ENCODE measurements at regions not wholly inside any gene's neighbourhood (a gene's known extent, or its start where the extent isn't known, plus 50 kb on each side); places are given as distances from the start of the nearest gene placed in this dataset.

DNA sequence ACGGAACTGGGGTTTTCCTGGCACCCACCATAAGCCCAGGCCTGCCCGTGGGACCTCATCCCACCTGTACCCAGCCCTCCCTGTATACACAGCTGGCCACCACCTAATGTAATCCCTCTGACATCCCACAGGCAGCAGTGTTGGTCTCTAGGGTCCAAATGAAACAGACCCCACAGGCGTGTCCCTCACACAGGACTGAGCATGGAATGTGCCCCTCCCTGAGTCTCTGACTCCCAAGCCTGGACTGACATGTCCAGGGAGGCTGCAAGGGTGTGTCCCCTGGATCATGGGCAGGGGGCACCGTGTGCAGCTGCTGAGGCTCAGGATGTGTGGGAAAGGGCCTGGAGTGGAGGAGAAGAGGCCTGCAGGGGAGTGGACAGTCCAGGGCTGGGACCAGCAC is 50.6 kb upstream of the PPARA start:
- TF ChIP-seq, protein P1, sequence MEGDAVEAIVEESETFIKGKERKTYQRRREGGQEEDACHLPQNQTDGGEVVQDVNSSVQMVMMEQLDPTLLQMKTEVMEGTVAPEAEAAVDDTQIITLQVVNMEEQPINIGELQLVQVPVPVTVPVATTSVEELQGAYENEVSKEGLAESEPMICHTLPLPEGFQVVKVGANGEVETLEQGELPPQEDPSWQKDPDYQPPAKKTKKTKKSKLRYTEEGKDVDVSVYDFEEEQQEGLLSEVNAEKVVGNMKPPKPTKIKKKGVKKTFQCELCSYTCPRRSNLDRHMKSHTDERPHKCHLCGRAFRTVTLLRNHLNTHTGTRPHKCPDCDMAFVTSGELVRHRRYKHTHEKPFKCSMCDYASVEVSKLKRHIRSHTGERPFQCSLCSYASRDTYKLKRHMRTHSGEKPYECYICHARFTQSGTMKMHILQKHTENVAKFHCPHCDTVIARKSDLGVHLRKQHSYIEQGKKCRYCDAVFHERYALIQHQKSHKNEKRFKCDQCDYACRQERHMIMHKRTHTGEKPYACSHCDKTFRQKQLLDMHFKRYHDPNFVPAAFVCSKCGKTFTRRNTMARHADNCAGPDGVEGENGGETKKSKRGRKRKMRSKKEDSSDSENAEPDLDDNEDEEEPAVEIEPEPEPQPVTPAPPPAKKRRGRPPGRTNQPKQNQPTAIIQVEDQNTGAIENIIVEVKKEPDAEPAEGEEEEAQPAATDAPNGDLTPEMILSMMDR (IDR thresholded peaks at IDR 0.05): no peak
- no peak for TF ChIP-seq POLR2A (IDR thresholded peaks at IDR 0.05)
